HepG2 (cell line): ENCODE measurements at regions not wholly inside any gene's neighbourhood (a gene's known extent, or its start where the extent isn't known, plus 50 kb on each side); places are given as distances from the start of the nearest gene placed in this dataset.

Source experiments
- CHD4 ChIP-seq: fragments of 200-600 bp; sonication (generic); IDR thresholded peaks from 2 replicates; pipeline ENCODE4 v1.7.0; 2017; ENCODE audit warnings: mild to moderate bottlenecking, low read length, borderline replicate concordance
- CTCF ChIP-seq: sonication (generic); formaldehyde crosslinking; IDR thresholded peaks from 2 replicates; pipeline ENCODE4 v1.5.0; 2020; ENCODE audit warnings: mild to moderate bottlenecking, missing genetic modification reagents, moderate library complexity
- ZBTB7A ChIP-seq: sonication (generic); formaldehyde crosslinking; IDR thresholded peaks from 2 replicates; pipeline ENCODE4 v1.8.0; 2022; ENCODE audit warnings: mild to moderate bottlenecking, missing genetic modification reagents

- TF ChIP-seq CHD4: no peak
- TF ChIP-seq ZBTB7A: no peak
- no peak for TF ChIP-seq CTCF (CRISPR knock-in tag)
Observed at GRCh38 chr10:46223626-46224413, 63.0 kb upstream of the ANTXRL start.
